GM12892 (cell line): ENCODE measurements at regions not wholly inside any gene's neighbourhood (a gene's known extent, or its start where the extent isn't known, plus 50 kb on each side); places are given as distances from the start of the nearest gene placed in this dataset.

Source experiments
- POLR2A ChIP-seq: IDR thresholded peaks from 2 replicates; pipeline ENCODE4 v1.6.1; 2011; ENCODE audit warnings: low read depth, low read length, control low read depth
- POLR2AphosphoS5 ChIP-seq: IDR thresholded peaks from 2 replicates; pipeline ENCODE4 v1.6.1; 2011; ENCODE audit warnings: low read depth, low read length, control low read depth
- TAF1 ChIP-seq: IDR thresholded peaks from 2 replicates; pipeline ENCODE4 v1.6.1; 2011; ENCODE audit warnings: low read depth, mild to moderate bottlenecking, control low read depth, low read length, borderline replicate concordance

GRCh38 chr12:76226397-76226796 is 121.8 kb downstream of the BBS10 start:
- TF ChIP-seq POLR2A: no peak
- no peak for TF ChIP-seq POLR2AphosphoS5
- TF ChIP-seq TAF1: no peak
